CD4-positive, alpha-beta memory T cell (primary cell): ENCODE measurements at regions not wholly inside any gene's neighbourhood (a gene's known extent, or its start where the extent isn't known, plus 50 kb on each side); places are given as distances from the start of the nearest gene placed in this dataset.
"Not testable (repeated sequence)": the region's sequence is repeated elsewhere in the genome, so short reads cannot be mapped to it uniquely, and the experiment has no call there.

Experiments
- CTCF ChIA-PET: fragments of 350-600 bp; sonication (Branson Sonifier 250); formaldehyde crosslinking; loops from one replicate; lab custom pipeline; 2021; ENCODE audit warnings: inconsistent platforms; ENCODE audit not compliant: partially characterized antibody; lab: Charles Lee
- POLR2A ChIA-PET: fragments of 350-600 bp; sonication (Branson Sonifier 250); formaldehyde crosslinking; loops from one replicate; lab custom pipeline; 2021; ENCODE audit not compliant: partially characterized antibody; lab: Charles Lee
- DNase-seq, 5 donors: peaks; one replicate each; pipeline versions ENCODE4 v3.0.0 to v3.0.0-alpha.2; 2020 to 2022; ENCODE audit warnings: mixed read lengths in 1 of 5
- H3K27ac ChIP-seq: one replicate; pipeline ENCODE4 v1.7.0; 2013; ENCODE audit warnings: low read depth, low read length
- H3K27me3 ChIP-seq: 2 replicates; pipeline ENCODE4 v1.7.0; 2013; ENCODE audit warnings: mild to moderate bottlenecking, low read length, moderate library complexity; ENCODE audit not compliant: insufficient read depth
- H3K36me3 ChIP-seq: 2 replicates; pipeline ENCODE4 v1.7.0; 2013; ENCODE audit warnings: mild to moderate bottlenecking, low read length, moderate library complexity; ENCODE audit not compliant: insufficient read depth
- H3K4me1 ChIP-seq: 2 replicates; pipeline ENCODE4 v1.7.0; 2013; ENCODE audit warnings: mild to moderate bottlenecking, low read length, moderate library complexity; ENCODE audit not compliant: insufficient read depth
- H3K4me3 ChIP-seq, 2 donors: one replicate each; pipeline ENCODE4 v1.7.0; 2013; ENCODE audit warnings: low read length in 2 of 2, mild to moderate bottlenecking in 1 of 2
- H3K9me3 ChIP-seq, 2 donors: one replicate each; pipeline ENCODE4 v1.7.0; 2013; ENCODE audit warnings: low read length in 2 of 2, control low read depth in 1 of 2; ENCODE audit not compliant: control insufficient read depth in 1 of 2
- H3K27ac Mint-ChIP-seq, 7 donors: one replicate each; pipeline ENCODE4 v1.8.0; 2020 to 2021; ENCODE audit warnings: mixed read lengths in 7 of 7, mild to moderate bottlenecking in 6 of 7, inconsistent platforms in 3 of 7, moderate library complexity in 3 of 7
- H3K27me3 Mint-ChIP-seq, 2 donors: one replicate each; pipeline ENCODE4 v1.8.0; 2020 to 2021; ENCODE audit warnings: mixed read lengths in 2 of 2
- H3K36me3 Mint-ChIP-seq, 2 donors: one replicate each; pipeline ENCODE4 v1.8.0; 2020 to 2021; ENCODE audit warnings: mixed read lengths in 2 of 2, inconsistent platforms in 1 of 2, mild to moderate bottlenecking in 1 of 2
- H3K4me1 Mint-ChIP-seq, 4 donors: one replicate each; pipeline ENCODE4 v1.8.0; 2020 to 2021; ENCODE audit warnings: mixed read lengths in 4 of 4, mild to moderate bottlenecking in 1 of 4
- H3K4me3 Mint-ChIP-seq, 8 donors: one replicate each; pipeline ENCODE4 v1.8.0; 2020 to 2021; ENCODE audit warnings: mixed read lengths in 8 of 8, mild to moderate bottlenecking in 7 of 8, moderate library complexity in 6 of 8, inconsistent platforms in 3 of 8
- H3K9me3 Mint-ChIP-seq, 8 donors: one replicate each; pipeline ENCODE4 v1.8.0; 2020 to 2021; ENCODE audit warnings: mixed read lengths in 8 of 8, mild to moderate bottlenecking in 5 of 8, inconsistent platforms in 3 of 8, moderate library complexity in 1 of 8
- intact Hi-C: fragments of 100-400 bp; cut with micrococcal nuclease; formaldehyde crosslinking; loops from one replicate; pipeline ENCODE4 v1.15.1; 2023

DNA sequence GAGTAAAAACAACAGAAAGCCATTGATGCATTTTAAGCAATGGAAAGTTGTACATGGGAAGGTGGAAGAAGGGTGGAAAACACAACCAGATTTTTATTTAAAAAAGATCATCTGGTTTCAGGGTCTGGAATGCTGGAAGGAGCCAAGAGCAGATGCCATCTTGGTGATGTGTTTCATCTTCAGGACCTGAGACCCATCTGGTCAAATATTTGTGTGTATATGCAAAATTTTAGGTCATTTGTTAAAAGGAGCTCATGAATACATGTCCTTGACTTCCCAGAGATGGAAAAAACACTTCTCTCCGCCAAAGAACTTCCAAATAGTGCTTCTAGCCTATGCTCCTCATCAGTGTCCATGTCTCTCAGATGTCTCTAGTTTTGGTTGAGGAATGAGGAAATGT, 110.6 kb upstream of the GDNF start:
- Mint-ChIP-seq H3K9me3 (peaks cover 0 to 2% (median under 1%) of the 10 kb centered on the region in 8 donors), H3K4me3 (no peak overlapping the region), H3K36me3 (no peaks in the 10 kb centered on the region), H3K27me3 (peaks cover 0 to 1% of the 10 kb centered on the region in 2 donors), H3K27ac (no peak overlapping the region), H3K4me1 (no peaks in the 10 kb centered on the region)
- Histone ChIP-seq H3K27ac (no peak overlapping the region), H3K4me3 (no peak overlapping the region), H3K27me3 (no peaks in the 10 kb centered on the region), H3K9me3 (no peaks in the 10 kb centered on the region), H3K4me1 (no peaks in the 10 kb centered on the region), H3K36me3 (no peaks in the 10 kb centered on the region)
- ChIA-PET POLR2A (no interaction called here), CTCF (no interaction called here)
- no peak for DNase-seq
- intact Hi-C loops, result no loop called here

DNA sequence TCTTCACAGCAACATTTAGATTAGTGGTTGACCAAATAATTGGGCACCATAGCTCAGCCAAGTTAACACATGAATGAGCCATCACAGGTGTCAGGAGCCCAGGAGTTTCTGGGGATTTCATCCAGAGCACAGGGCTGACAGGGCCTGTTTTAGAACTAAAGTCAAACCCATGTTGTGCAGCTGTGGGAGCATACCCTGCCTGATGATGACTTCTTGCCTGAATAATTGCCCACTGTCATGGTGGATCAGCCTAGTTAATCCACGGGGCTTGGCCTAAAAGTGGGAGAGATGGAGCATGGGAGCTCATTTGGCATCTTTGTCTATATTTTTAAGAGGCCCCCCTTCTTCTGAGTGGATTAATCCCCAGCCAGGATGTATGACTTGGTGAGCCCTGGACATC, 105.6 kb upstream of the GDNF start:
- Mint-ChIP-seq H3K36me3 (no peaks in the 10 kb centered on the region), H3K4me1 (no peaks in the 10 kb centered on the region), H3K4me3 (no peak overlapping the region), H3K27me3 (peaks cover 0 to 2% of the 10 kb centered on the region in 2 donors), H3K27ac (no peak overlapping the region), H3K9me3 (peaks cover 0 to 8% (median 0%) of the 10 kb centered on the region in 8 donors)
- Histone ChIP-seq H3K36me3 (no peaks in the 10 kb centered on the region), H3K9me3 (no peaks in the 10 kb centered on the region), H3K27me3 (no peaks in the 10 kb centered on the region), H3K27ac (no peak overlapping the region), H3K4me1 (no peaks in the 10 kb centered on the region), H3K4me3 (no peak overlapping the region)
- intact Hi-C loops, result no loop called here
- ChIA-PET POLR2A (no interaction called here), CTCF (no interaction called here)
- DNase-seq, result no peak

DNA sequence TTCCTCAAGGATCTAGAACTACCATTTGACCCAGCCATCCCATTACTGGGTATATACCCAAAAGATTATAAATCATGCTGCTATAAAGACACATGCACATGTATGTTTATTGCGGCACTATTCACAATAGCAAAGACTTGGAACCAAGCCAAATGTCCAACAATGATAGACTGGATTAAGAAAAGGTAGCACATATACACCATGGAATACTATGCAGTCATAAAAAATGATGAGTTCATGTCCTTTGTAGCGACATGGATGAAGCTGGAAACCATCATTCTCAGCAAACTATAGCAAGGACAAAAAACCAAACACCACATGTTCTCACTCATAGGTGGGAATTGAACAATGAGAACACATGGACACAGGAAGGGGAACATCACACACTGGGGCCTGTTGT, 103.3 kb upstream of the GDNF start:
- H3K4me1 ChIP-seq, H3K36me3 ChIP-seq, H3K27me3 Mint-ChIP-seq, POLR2A ChIA-PET, DNase-seq, H3K4me3 ChIP-seq, H3K27me3 ChIP-seq, H3K27ac Mint-ChIP-seq, H3K9me3 ChIP-seq, H3K4me3 Mint-ChIP-seq, intact Hi-C loops, H3K36me3 Mint-ChIP-seq, H3K4me1 Mint-ChIP-seq, H3K27ac ChIP-seq, CTCF ChIA-PET, H3K9me3 Mint-ChIP-seq: not testable (repeated sequence)

DNA sequence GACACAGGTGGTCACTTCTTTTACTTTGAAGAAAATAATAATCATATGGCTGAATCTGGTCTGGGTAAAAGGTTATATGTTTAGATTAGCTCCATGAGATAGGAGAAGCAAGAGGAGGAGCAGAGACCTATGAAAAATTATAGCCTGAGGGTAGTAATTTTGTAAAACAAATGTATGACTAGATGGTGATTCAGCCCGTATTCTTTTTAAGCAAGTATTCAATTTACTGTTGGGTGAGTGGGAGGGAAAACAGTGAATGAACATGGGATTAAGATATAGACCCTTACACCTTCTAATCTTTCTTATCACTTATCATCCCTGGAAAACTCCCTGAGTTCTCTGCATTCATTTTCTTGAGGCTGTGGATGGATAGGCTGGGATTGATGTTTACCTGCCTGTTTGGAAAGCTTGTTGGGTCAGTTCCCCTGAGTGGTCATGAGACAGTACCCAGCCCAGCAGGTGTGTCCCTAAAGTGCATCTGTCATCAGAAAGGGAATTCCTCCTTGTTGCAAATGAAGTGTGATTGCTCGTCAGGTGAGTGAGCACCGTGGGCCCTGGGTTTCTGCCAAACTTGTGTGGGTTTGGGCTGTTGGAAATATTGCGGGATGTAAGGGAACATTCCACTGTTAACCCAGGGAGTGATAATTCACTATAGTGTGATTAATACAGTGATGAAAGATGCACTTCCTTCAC, 101.2 kb upstream of the GDNF start:
- no peak overlapping the region for H3K27ac Mint-ChIP-seq
- H3K9me3 ChIP-seq, result no peaks in the 10 kb centered on the region
- no peak for DNase-seq
- no peaks in the 10 kb centered on the region for H3K36me3 Mint-ChIP-seq
- H3K27me3 Mint-ChIP-seq, result peaks cover 0 to 2% of the 10 kb centered on the region in 2 donors
- no peak overlapping the region for H3K4me3 Mint-ChIP-seq
- POLR2A ChIA-PET, result no interaction called here
- intact Hi-C loops, result no loop called here
- H3K27me3 ChIP-seq, result no peaks in the 10 kb centered on the region
- CTCF ChIA-PET, result no interaction called here
- no peaks in the 10 kb centered on the region for H3K36me3 ChIP-seq
- no peaks in the 10 kb centered on the region for H3K4me1 ChIP-seq
- H3K4me1 Mint-ChIP-seq, result no peaks in the 10 kb centered on the region
- H3K27ac ChIP-seq, result no peak overlapping the region
- peaks cover 0 to 17% (median 4%) of the 10 kb centered on the region in 8 donors for H3K9me3 Mint-ChIP-seq
- H3K4me3 ChIP-seq, result no peak overlapping the region

DNA sequence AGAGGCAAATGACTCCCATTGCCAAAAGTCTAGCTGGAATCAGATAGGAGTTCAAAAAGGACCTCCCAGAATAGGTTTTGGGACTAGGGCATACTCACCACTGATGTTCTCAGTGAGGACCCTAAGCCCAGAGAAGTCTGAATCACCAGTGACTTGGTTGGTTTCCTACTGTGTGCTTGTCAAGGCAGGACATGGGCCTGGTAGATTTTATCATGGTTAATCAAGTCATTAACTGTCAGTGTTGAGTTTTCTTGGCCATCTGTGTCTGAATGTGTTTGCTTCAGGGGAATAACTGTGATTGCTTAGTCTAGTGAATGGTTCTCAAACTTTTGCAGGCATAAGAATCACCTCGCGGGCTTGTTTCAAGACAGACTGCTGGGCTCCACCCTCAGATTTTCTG, 99.0 kb upstream of the GDNF start:
- Mint-ChIP-seq H3K4me1 (no peaks in the 10 kb centered on the region), H3K27me3 (peaks cover 0 to 2% of the 10 kb centered on the region in 2 donors), H3K4me3 (no peak overlapping the region), H3K36me3 (no peaks in the 10 kb centered on the region), H3K27ac (no peak overlapping the region), H3K9me3 (peaks cover 0 to 25% (median 4%) of the 10 kb centered on the region in 8 donors)
- no peak overlapping the region for H3K27ac ChIP-seq
- no peaks in the 10 kb centered on the region for H3K9me3 ChIP-seq
- intact Hi-C loops, result no loop called here
- no peaks in the 10 kb centered on the region for H3K27me3 ChIP-seq
- H3K36me3 ChIP-seq, result no peaks in the 10 kb centered on the region
- CTCF ChIA-PET, result no interaction called here
- no peaks in the 10 kb centered on the region for H3K4me1 ChIP-seq
- no peak for DNase-seq
- POLR2A ChIA-PET, result no interaction called here
- H3K4me3 ChIP-seq, result no peak overlapping the region

DNA sequence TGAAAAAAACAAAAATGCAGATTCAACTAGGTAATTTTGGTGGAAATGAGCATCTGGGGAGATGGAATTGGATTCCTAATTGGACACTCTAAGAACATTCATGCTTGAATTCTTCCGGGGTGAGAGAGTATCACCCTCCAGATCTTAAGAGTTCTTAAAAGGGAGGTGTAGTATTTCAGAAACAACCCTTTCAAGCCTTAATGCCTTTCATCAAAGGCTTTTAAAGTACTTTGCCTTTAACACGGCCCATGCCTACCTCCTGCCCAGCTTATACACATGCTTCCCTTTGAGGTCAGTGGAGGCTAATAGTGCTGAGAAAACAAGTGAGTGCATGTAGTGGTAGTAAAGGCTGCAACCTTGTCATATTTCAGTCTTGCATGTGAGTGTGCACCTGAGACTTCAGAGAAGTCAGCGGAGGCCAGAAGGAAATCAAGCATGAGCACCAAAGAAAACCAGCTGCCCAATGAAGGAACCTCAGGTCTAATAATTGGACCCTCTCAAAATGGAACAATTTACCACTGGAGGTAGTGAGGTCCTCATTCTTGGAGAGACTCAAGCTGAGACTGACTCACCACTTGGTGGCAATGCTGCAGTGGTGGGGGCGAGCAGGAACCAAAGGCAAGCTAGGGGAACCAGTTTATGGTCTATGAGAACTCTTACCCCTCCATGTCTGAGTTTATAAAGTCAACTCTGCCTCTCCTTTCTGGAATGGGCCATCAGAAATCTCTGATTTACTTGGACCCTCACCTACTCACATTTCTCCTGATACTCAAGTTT, 98.4 kb upstream of the GDNF start:
- Histone ChIP-seq H3K9me3 (no peaks in the 10 kb centered on the region), H3K27me3 (no peaks in the 10 kb centered on the region), H3K4me3 (no peak overlapping the region), H3K4me1 (no peaks in the 10 kb centered on the region), H3K27ac (no peak overlapping the region), H3K36me3 (no peaks in the 10 kb centered on the region)
- intact Hi-C loops, result no loop called here
- no peak for DNase-seq
- H3K4me3 Mint-ChIP-seq, result no peak overlapping the region
- peaks cover 0 to 25% (median 3%) of the 10 kb centered on the region in 8 donors for H3K9me3 Mint-ChIP-seq
- H3K36me3 Mint-ChIP-seq, result no peaks in the 10 kb centered on the region
- no peak overlapping the region for H3K27ac Mint-ChIP-seq
- ChIA-PET CTCF (no interaction called here), POLR2A (no interaction called here)
- peaks cover 0 to 2% of the 10 kb centered on the region in 2 donors for H3K27me3 Mint-ChIP-seq
- no peaks in the 10 kb centered on the region for H3K4me1 Mint-ChIP-seq

DNA sequence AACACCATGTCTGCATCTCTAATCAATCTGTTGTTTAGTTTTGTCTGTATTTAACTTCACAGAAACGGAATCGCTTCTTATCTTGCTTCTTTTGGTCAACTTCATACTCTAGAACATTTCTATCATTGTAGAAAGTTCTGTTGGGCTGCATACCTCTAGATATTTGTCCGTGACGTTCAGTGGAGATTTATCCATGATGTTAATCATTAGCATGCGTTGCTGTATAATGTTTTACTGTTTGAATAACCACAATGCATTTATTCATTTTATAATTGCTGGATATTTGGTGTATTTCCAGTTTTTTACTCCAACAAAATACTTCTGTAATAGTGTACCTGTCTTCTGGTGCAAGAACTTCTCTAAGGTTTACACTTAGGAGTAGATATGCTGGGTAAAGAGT, 96.2 kb upstream of the GDNF start:
- Mint-ChIP-seq H3K27ac (no peak overlapping the region), H3K4me3 (no peak overlapping the region), H3K36me3 (no peaks in the 10 kb centered on the region), H3K4me1 (no peaks in the 10 kb centered on the region), H3K9me3 (peaks cover 0 to 25% (median 4%) of the 10 kb centered on the region in 8 donors), H3K27me3 (peaks cover 0 to 3% of the 10 kb centered on the region in 2 donors)
- no peaks in the 10 kb centered on the region for H3K27me3 ChIP-seq
- no peak overlapping the region for H3K27ac ChIP-seq
- DNase-seq, result no peak
- CTCF ChIA-PET, result no interaction called here
- no peak overlapping the region for H3K4me3 ChIP-seq
- intact Hi-C loops, result no loop called here
- POLR2A ChIA-PET, result no interaction called here
- H3K9me3 ChIP-seq, result no peaks in the 10 kb centered on the region
- H3K4me1 ChIP-seq, result no peaks in the 10 kb centered on the region
- H3K36me3 ChIP-seq, result no peaks in the 10 kb centered on the region
